Activated naive CD4-positive, alpha-beta T cell treated with anti-CD3 and anti-CD28 coated beads for 36 hours (primary cell): ENCODE measurements at regions not wholly inside any gene's neighbourhood (a gene's known extent, or its start where the extent isn't known, plus 50 kb on each side); places are given as distances from the start of the nearest gene placed in this dataset.

Experiments
- CTCF ChIA-PET: fragments of 350-600 bp; sonication (Branson Sonifier 250); formaldehyde crosslinking; loops from one replicate; lab custom pipeline; 2021; ENCODE audit warnings: antibody characterized with exemption; lab: Charles Lee
- DNase-seq: peaks from one replicate; pipeline ENCODE4 v3.0.0-alpha.2; 2020
- H3K27ac Mint-ChIP-seq: one replicate; pipeline ENCODE4 v1.8.0; 2021; ENCODE audit warnings: mild to moderate bottlenecking, mixed read lengths
- H3K27me3 Mint-ChIP-seq: one replicate; pipeline ENCODE4 v1.8.0; 2021; ENCODE audit warnings: low read depth, mixed read lengths
- H3K36me3 Mint-ChIP-seq: one replicate; pipeline ENCODE4 v1.8.0; 2021; ENCODE audit warnings: low read depth, mixed read lengths
- H3K4me1 Mint-ChIP-seq: one replicate; pipeline ENCODE4 v1.8.0; 2021; ENCODE audit warnings: low read depth, mixed read lengths
- H3K4me3 Mint-ChIP-seq: one replicate; pipeline ENCODE4 v1.8.0; 2021; ENCODE audit warnings: mild to moderate bottlenecking, moderate library complexity, mixed read lengths
- H3K9me3 Mint-ChIP-seq: one replicate; pipeline ENCODE4 v1.8.0; 2021; ENCODE audit warnings: mixed read lengths
- intact Hi-C: fragments of 100-400 bp; cut with micrococcal nuclease; formaldehyde crosslinking; loops from one replicate; pipeline ENCODE4 v1.15.1; 2023

- no peak for DNase-seq
- H3K4me3 Mint-ChIP-seq, result no peak overlapping the region
- CTCF ChIA-PET, result no interaction called here
- intact Hi-C loops, result no loop called here
- H3K36me3 Mint-ChIP-seq, result no peaks in the 10 kb centered on the region
- peaks cover 3% of the 10 kb centered on the region for H3K27me3 Mint-ChIP-seq
- H3K9me3 Mint-ChIP-seq, result no peaks in the 10 kb centered on the region
- no peak overlapping the region for H3K27ac Mint-ChIP-seq
- no peaks in the 10 kb centered on the region for H3K4me1 Mint-ChIP-seq
Measured at GRCh38 chr6:98587555-98587954, 246.8 kb upstream of the POU3F2 start.

- Mint-ChIP-seq H3K36me3 (no peaks in the 10 kb centered on the region), H3K9me3 (no peaks in the 10 kb centered on the region), H3K27me3 (peaks cover 3% of the 10 kb centered on the region), H3K4me1 (no peaks in the 10 kb centered on the region), H3K27ac (no peak overlapping the region), H3K4me3 (no peak overlapping the region)
- intact Hi-C loops, result no loop called here
- DNase-seq, result no peak
- CTCF ChIA-PET, result no interaction called here
Measured at GRCh38 chr6:98589536-98589935, 244.8 kb upstream of the POU3F2 start.

GRCh38 chr6:98590136-98590681, 244.2 kb upstream of the POU3F2 start:
- Mint-ChIP-seq H3K27me3 (peaks cover 3% of the 10 kb centered on the region), H3K9me3 (no peaks in the 10 kb centered on the region), H3K4me1 (no peaks in the 10 kb centered on the region), H3K4me3 (no peak overlapping the region), H3K36me3 (no peaks in the 10 kb centered on the region), H3K27ac (no peak overlapping the region)
- intact Hi-C loops, result no loop called here
- CTCF ChIA-PET, result no interaction called here
- no peak for DNase-seq

GRCh38 chr6:98590997-98591396, 243.4 kb upstream of the POU3F2 start:
- Mint-ChIP-seq H3K27ac (no peak overlapping the region), H3K36me3 (no peaks in the 10 kb centered on the region), H3K4me3 (no peak overlapping the region), H3K27me3 (peaks cover 3% of the 10 kb centered on the region), H3K4me1 (no peaks in the 10 kb centered on the region), H3K9me3 (no peaks in the 10 kb centered on the region)
- CTCF ChIA-PET, result no interaction called here
- DNase-seq, result no peak
- intact Hi-C loops, result no loop called here

- Mint-ChIP-seq H3K4me1 (no peaks in the 10 kb centered on the region), H3K27me3 (no peaks in the 10 kb centered on the region), H3K9me3 (no peaks in the 10 kb centered on the region), H3K36me3 (no peaks in the 10 kb centered on the region), H3K27ac (no peak overlapping the region), H3K4me3 (no peak overlapping the region)
- DNase-seq, result no peak
- CTCF ChIA-PET, result no interaction called here
- intact Hi-C loops, result no loop called here
Measured at GRCh38 chr6:98593676-98594075, 240.7 kb upstream of the POU3F2 start.

GRCh38 chr6:98601716-98602115, 232.7 kb upstream of the POU3F2 start:
- Mint-ChIP-seq H3K9me3 (no peaks in the 10 kb centered on the region), H3K36me3 (no peaks in the 10 kb centered on the region), H3K27me3 (no peaks in the 10 kb centered on the region), H3K4me3 (no peak overlapping the region), H3K4me1 (no peaks in the 10 kb centered on the region), H3K27ac (no peak overlapping the region)
- no peak for DNase-seq
- CTCF ChIA-PET, result no interaction called here
- intact Hi-C loops, result no loop called here

- Mint-ChIP-seq H3K4me1 (no peaks in the 10 kb centered on the region), H3K36me3 (no peaks in the 10 kb centered on the region), H3K9me3 (no peaks in the 10 kb centered on the region), H3K4me3 (no peak overlapping the region), H3K27ac (no peak overlapping the region), H3K27me3 (no peaks in the 10 kb centered on the region)
- intact Hi-C loops, result no loop called here
- CTCF ChIA-PET, result no interaction called here
- no peak for DNase-seq
Measured at GRCh38 chr6:98605705-98606104, 228.7 kb upstream of the POU3F2 start.

- H3K27me3 Mint-ChIP-seq, result peaks cover 5% of the 10 kb centered on the region
- H3K27ac Mint-ChIP-seq, result no peak overlapping the region
- no peak for DNase-seq
- no peaks in the 10 kb centered on the region for H3K9me3 Mint-ChIP-seq
- CTCF ChIA-PET, result no interaction called here
- no peak overlapping the region for H3K4me3 Mint-ChIP-seq
- no peaks in the 10 kb centered on the region for H3K36me3 Mint-ChIP-seq
- H3K4me1 Mint-ChIP-seq, result no peaks in the 10 kb centered on the region
- intact Hi-C loops, result no loop called here
Measured at GRCh38 chr6:98627129-98627775, 207.1 kb upstream of the POU3F2 start.

GRCh38 chr6:98633886-98634285, 200.5 kb upstream of the POU3F2 start:
- H3K27me3 Mint-ChIP-seq, result no peaks in the 10 kb centered on the region
- intact Hi-C loops, result no loop called here
- CTCF ChIA-PET, result no interaction called here
- H3K4me3 Mint-ChIP-seq, result no peak overlapping the region
- no peaks in the 10 kb centered on the region for H3K9me3 Mint-ChIP-seq
- no peaks in the 10 kb centered on the region for H3K4me1 Mint-ChIP-seq
- no peak for DNase-seq
- no peaks in the 10 kb centered on the region for H3K36me3 Mint-ChIP-seq
- H3K27ac Mint-ChIP-seq, result no peak overlapping the region

GRCh38 chr6:98634569-98634968, 199.8 kb upstream of the POU3F2 start:
- Mint-ChIP-seq H3K9me3 (no peaks in the 10 kb centered on the region), H3K36me3 (no peaks in the 10 kb centered on the region), H3K4me3 (no peak overlapping the region), H3K4me1 (no peaks in the 10 kb centered on the region), H3K27ac (no peak overlapping the region), H3K27me3 (no peaks in the 10 kb centered on the region)
- CTCF ChIA-PET, result no interaction called here
- intact Hi-C loops, result no loop called here
- DNase-seq, result no peak

- no peak overlapping the region for H3K4me3 Mint-ChIP-seq
- intact Hi-C loops, result no loop called here
- no peaks in the 10 kb centered on the region for H3K9me3 Mint-ChIP-seq
- DNase-seq, result no peak
- no peaks in the 10 kb centered on the region for H3K27me3 Mint-ChIP-seq
- no peaks in the 10 kb centered on the region for H3K4me1 Mint-ChIP-seq
- H3K36me3 Mint-ChIP-seq, result no peaks in the 10 kb centered on the region
- CTCF ChIA-PET, result no interaction called here
- no peak overlapping the region for H3K27ac Mint-ChIP-seq
Measured at GRCh38 chr6:98635191-98635590, 199.2 kb upstream of the POU3F2 start.

GRCh38 chr6:98636941-98637340, 197.4 kb upstream of the POU3F2 start:
- Mint-ChIP-seq H3K4me3 (no peak overlapping the region), H3K36me3 (no peaks in the 10 kb centered on the region), H3K27me3 (no peaks in the 10 kb centered on the region), H3K9me3 (no peaks in the 10 kb centered on the region), H3K4me1 (no peaks in the 10 kb centered on the region), H3K27ac (no peak overlapping the region)
- intact Hi-C loops, result no loop called here
- CTCF ChIA-PET, result no interaction called here
- no peak for DNase-seq

GRCh38 chr6:98639089-98639635, 195.2 kb upstream of the POU3F2 start:
- Mint-ChIP-seq H3K36me3 (no peaks in the 10 kb centered on the region), H3K4me1 (no peaks in the 10 kb centered on the region), H3K4me3 (no peak overlapping the region), H3K27me3 (no peaks in the 10 kb centered on the region), H3K9me3 (no peaks in the 10 kb centered on the region), H3K27ac (no peak overlapping the region)
- intact Hi-C loops, result no loop called here
- CTCF ChIA-PET, result no interaction called here
- DNase-seq, result no peak
